GM18951 (cell line): ENCODE measurements at regions not wholly inside any gene's neighbourhood (a gene's known extent, or its start where the extent isn't known, plus 50 kb on each side); places are given as distances from the start of the nearest gene placed in this dataset.
"Not testable (repeated sequence)": the region's sequence is repeated elsewhere in the genome, so short reads cannot be mapped to it uniquely, and the experiment has no call there.

Source experiments
- POLR2A ChIP-seq: IDR thresholded peaks from 4 replicates; pipeline ENCODE4 v1.6.1; 2011; ENCODE audit warnings: mild to moderate bottlenecking; ENCODE audit not compliant: insufficient read length, insufficient read depth; ENCODE audit errors: extremely low read depth
- in situ Hi-C: fragments of 300-500 bp; cut with MboI; formaldehyde crosslinking; loops from one replicate; pipeline ENCODE4 v1.12.0; 2022; ENCODE audit warnings: low sequenced_read_pairs, mixed read lengths, inconsistent platforms; ENCODE audit not compliant: unreplicated experiment

GRCh38 chr3:153250446-153250845 lies 88.4 kb downstream of the RAP2B start:
- no peak for TF ChIP-seq POLR2A
- in situ Hi-C loops = no loop called here

GRCh38 chr3:153252963-153253362 lies 90.9 kb downstream of the RAP2B start:
- in situ Hi-C loops = no loop called here
- TF ChIP-seq POLR2A = no peak

- no peak for TF ChIP-seq POLR2A
- in situ Hi-C loops = no loop called here
These were observed 92.3 kb downstream of the RAP2B start for GRCh38 chr3:153254361-153254760.

GRCh38 chr3:153257673-153258351 lies 95.8 kb downstream of the RAP2B start:
- in situ Hi-C loops = no loop called here
- TF ChIP-seq POLR2A = no peak

- no peak for TF ChIP-seq POLR2A
- in situ Hi-C loops = no loop called here
These were observed 97.9 kb downstream of the RAP2B start for GRCh38 chr3:153259956-153260355.

GRCh38 chr3:153260681-153261080 lies 98.7 kb downstream of the RAP2B start:
- in situ Hi-C loops = no loop called here
- TF ChIP-seq POLR2A = no peak

GRCh38 chr3:153266619-153267018 lies 104.6 kb downstream of the RAP2B start:
- in situ Hi-C loops = no loop called here
- TF ChIP-seq POLR2A = no peak

GRCh38 chr3:153268564-153269279 lies 106.7 kb downstream of the RAP2B start:
- in situ Hi-C loops = no loop called here
- TF ChIP-seq POLR2A = no peak

GRCh38 chr3:153269730-153270129 lies 107.7 kb downstream of the RAP2B start:
- in situ Hi-C loops = no loop called here
- TF ChIP-seq POLR2A = no peak

GRCh38 chr3:153273217-153273616 lies 111.2 kb downstream of the RAP2B start:
- in situ Hi-C loops = no loop called here
- TF ChIP-seq POLR2A = no peak

- no peak for TF ChIP-seq POLR2A
- in situ Hi-C loops = no loop called here
These were observed 111.9 kb downstream of the RAP2B start for GRCh38 chr3:153273767-153274435.

- in situ Hi-C loops = no loop called here
These were observed 112.5 kb downstream of the RAP2B start for GRCh38 chr3:153274561-153274960.

GRCh38 chr3:153275514-153275913 lies 113.5 kb downstream of the RAP2B start:
- in situ Hi-C loops = no loop called here
- no peak for TF ChIP-seq POLR2A

More at GRCh38 chr3:153274561-153274960, 112.5 kb downstream of the RAP2B start:
- no peak for TF ChIP-seq POLR2A

- TF ChIP-seq POLR2A = no peak
- in situ Hi-C loops = no loop called here
These were observed 115.0 kb downstream of the RAP2B start for GRCh38 chr3:153277029-153277428.

- in situ Hi-C loops = not testable (repeated sequence)
These were observed 119.4 kb downstream of the RAP2B start for GRCh38 chr3:153281236-153281997.
